NOMO-1 (cell line): ENCODE measurements at regions not wholly inside any gene's neighbourhood (a gene's known extent, or its start where the extent isn't known, plus 50 kb on each side); places are given as distances from the start of the nearest gene placed in this dataset.

ENCODE experiments used
- DNase-seq, 2 experiments: peaks; one replicate each; lab custom pipeline; 2025; ENCODE audit not compliant: unreplicated experiment in 2 of 2; lab: John Stamatoyannopoulos, UW

DNA sequence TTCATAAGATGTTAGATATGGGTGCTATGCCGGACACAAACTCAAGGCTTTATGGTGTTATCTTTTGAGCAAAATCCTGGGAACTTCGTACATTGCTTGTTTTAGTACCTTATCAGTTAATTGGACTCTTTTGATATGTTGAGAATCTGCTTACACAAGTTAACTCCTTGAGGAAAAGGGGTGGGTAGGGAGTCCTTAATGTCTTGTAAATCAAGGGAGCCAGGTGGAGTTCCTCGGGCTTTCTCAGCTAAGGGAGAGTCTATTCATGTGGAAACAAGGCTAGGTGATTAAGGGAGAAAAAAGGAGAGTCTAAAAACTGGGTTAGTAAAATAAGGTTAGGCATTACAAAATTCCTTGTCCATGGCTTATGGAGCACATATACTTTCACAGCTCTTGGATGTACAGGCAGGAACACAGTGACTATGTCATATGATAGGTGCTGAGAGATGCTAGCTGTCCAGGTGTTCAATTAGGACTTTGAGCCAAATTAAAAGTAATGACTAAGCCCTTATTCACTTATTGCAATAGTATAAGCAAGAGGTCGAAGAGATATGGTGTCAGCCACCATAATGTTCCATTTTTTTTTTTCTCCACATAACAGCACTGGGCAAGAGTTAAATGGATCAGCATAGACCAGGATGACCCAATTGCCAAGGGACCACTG is 59.5 kb upstream of the DYNAP start:
- DNase-seq, result no peak

DNA sequence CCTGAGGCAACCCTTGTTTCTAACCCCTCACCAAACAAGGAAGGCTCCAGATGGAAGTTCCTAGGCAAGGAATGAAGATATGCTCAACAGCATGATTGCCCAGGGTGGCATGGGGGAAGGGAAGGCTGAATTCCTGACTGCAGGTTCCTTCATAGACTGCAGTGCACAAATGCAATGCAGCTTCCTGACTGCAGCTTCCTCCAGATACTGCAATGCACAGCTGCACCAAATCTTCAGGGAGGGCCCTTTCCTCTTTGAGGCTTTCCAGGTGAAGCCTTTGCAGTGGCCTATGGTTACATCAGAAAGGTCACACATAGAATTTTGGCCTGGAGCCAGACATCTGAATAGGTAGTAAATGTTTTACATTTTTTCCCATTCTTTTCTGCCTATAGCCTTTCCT is 58.8 kb upstream of the DYNAP start:
- no peak for DNase-seq

DNA sequence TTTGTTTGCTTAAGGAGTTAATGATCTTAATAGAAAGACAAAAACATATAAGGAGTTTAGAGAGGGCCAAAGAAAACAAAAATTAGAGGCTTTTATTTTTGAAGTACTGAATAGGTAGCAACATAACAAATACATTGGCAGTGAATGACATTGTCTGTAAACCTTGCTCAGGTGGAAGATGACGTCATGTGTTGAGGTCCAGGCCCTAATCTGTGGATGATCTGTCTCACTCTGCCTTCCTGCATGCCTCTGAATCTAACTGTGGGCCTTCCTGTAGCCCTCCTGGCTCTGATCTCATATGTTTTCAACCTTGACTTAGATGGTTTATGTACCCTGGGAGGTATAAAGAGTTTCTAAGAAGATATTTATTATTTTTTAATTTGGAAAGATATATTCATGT is 58.1 kb upstream of the DYNAP start:
- DNase-seq, result no peak
